ENCODE measurements at regions not wholly inside any gene's neighbourhood (a gene's known extent, or its start where the extent isn't known, plus 50 kb on each side); places are given as distances from the start of the nearest gene placed in this dataset.
A peak's percentile ranks its signal among the peaks of the same experiment; 100 is the strongest.

DNA sequence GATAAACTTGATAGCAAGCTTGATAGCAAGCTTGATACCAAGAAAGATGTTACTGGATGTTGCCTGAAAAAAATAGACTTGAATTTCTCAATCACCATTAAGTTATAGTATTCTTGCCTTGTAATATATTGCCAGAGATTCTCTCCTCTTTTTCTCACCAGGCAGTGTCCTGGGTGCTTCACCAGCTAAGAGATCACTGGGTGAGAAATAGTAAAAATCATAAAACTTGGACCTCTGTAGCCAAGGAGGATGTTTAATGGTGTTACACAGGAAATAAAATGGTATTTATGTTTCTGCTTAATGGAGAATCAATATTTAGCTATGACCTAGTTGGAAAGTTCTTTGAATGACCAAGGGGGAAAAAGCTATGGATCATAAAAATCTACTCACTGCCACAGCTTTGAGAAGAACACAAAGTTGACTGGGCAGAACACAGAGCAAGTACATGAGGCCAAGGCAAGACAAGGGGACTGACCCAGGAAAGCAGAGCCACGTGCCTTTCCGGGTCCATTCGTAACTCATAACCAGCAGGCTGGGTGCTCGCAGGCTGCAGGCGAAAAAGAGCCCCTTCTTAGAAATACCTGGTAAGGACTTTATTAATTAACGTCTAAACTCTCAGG, 129.4 kb upstream of the HNMT start:
- DNase-seq (ENCODE audit: low read depth in 1 of 2, low spot score in 2 of 2): no peak
- H3K4me3 ChIP-seq: no peak overlapping the region
- no peak overlapping the region for H3K27ac ChIP-seq
- no peaks in the 10 kb centered on the region for H3K9me3 ChIP-seq (replicated peaks)
- no peaks in the 10 kb centered on the region for H3K4me1 ChIP-seq (replicated peaks)
- no peaks in the 10 kb centered on the region for H3K36me3 ChIP-seq
- H3K27me3 ChIP-seq (replicated peaks): 0 out of 2 replicates have a peak, but pooled peaks cover 5% of the 10 kb centered on the region

- H3K9me3 ChIP-seq (replicated peaks): no peaks in the 10 kb centered on the region
- H3K27me3 ChIP-seq (replicated peaks): 0 out of 2 replicates have a peak, but pooled peaks cover 5% of the 10 kb centered on the region
- H3K4me1 ChIP-seq (replicated peaks): no peaks in the 10 kb centered on the region
- H3K36me3 ChIP-seq: no peaks in the 10 kb centered on the region
- DNase-seq (ENCODE audit: low read depth in 1 of 2, low spot score in 2 of 2): no peak
- H3K4me3 ChIP-seq: no peak overlapping the region
- no peak overlapping the region for H3K27ac ChIP-seq
These were observed 127.6 kb upstream of the HNMT start for GRCh38 chr2:137836671-137837070.

DNA sequence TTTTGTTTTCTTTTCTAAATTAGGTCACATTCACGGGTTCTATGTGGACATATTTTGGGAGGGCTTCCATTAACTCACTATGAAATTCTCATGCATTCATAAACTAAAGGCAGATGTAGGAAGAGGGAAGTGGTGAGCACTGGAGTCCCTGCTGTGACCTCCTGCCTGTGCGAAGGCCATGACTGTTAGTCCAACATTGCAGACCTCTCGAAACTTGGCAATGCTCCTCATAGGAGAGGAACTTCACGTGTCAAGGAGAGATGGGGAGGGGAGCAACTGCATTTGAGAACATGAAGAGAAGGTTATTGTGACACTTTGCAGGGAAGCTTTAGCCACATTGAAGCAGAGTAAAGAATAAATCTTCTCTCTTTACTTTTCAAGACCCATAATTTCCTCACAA, 126.4 kb upstream of the HNMT start:
- H3K9me3 ChIP-seq (replicated peaks): no peaks in the 10 kb centered on the region
- H3K27ac ChIP-seq: no peak overlapping the region
- no peak for DNase-seq (ENCODE audit: low read depth in 1 of 2, low spot score in 2 of 2)
- H3K36me3 ChIP-seq: no peaks in the 10 kb centered on the region
- no peak overlapping the region for H3K4me3 ChIP-seq
- H3K27me3 ChIP-seq (replicated peaks): 0 out of 2 replicates have a peak, but pooled peaks cover 5% of the 10 kb centered on the region
- no peaks in the 10 kb centered on the region for H3K4me1 ChIP-seq (replicated peaks)

DNA sequence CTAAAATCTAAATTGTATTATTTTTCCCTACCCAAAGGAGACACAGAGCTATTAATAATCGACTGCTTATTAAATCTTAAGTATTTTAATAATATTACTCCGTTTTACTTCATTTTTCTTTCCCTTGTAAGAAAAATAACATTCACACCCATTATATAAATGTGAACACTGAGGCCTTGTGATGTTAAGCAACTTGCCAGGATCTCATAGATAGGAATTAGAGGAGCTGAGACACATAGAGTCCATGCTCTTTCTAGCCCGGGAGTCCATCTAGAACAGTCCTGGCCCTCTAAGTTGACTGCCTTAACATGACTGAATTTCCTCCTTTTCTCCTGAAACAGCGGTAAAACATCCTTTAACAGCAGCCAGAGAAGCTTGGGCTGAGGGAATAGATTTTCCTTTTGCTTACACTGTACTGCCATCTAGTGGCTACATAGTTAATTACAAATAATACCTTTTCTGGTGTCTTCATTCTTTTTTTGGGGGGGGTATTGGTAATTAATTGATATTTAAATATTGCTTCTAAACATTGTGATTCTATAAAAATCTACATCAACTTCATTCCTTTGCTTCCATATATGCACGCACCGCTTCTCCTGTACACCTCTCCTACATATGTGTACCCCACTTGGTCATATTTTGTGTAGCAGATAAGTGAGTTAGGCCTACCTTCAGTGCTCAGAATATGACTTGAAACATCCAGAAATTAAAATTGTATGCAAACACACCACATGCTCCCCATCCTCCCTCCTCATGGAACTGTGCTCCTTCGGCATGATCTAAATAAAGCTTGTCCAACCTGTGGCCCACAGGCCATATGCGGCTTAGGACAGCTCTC, 125.8 kb upstream of the HNMT start:
- peak in 1 of 2 experiments; percentile 44 for DNase-seq (ENCODE audit: low read depth in 1 of 2, low spot score in 2 of 2)
- Histone ChIP-seq H3K4me3 (no peak overlapping the region), H3K27ac (no peak overlapping the region), H3K4me1 (replicated peaks) (no peaks in the 10 kb centered on the region), H3K27me3 (replicated peaks) (0 out of 2 replicates have a peak, but pooled peaks cover 5% of the 10 kb centered on the region), H3K36me3 (no peaks in the 10 kb centered on the region), H3K9me3 (replicated peaks) (no peaks in the 10 kb centered on the region)

GRCh38 chr2:137842430-137842829, 121.8 kb upstream of the HNMT start:
- H3K27ac ChIP-seq: no peak overlapping the region
- 0 out of 2 replicates have a peak, but pooled peaks cover 9% of the 10 kb centered on the region for H3K27me3 ChIP-seq (replicated peaks)
- H3K4me3 ChIP-seq: no peak overlapping the region
- no peak for DNase-seq (ENCODE audit: low read depth in 1 of 2, low spot score in 2 of 2)
- H3K9me3 ChIP-seq (replicated peaks): no peaks in the 10 kb centered on the region
- no peaks in the 10 kb centered on the region for H3K4me1 ChIP-seq (replicated peaks)
- H3K36me3 ChIP-seq: no peaks in the 10 kb centered on the region

DNA sequence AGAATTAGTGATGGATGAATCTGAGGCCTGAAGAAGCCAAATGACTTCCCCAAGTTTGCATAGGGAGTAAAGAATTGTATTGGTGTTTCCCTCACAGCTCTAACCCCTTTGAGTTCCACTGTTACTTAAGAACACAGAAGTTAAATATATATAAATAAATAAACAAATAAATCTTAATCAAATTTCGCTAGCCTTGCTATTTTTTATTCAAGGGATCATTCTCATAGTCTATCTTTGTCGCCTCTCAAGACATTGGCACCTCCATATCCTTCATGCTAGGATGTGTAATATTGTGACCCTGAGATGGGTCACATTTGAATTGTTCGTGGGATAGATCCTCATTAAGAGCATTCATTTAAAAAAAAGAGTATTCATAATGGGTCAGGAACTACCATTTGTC, 121.3 kb upstream of the HNMT start:
- Histone ChIP-seq H3K9me3 (replicated peaks) (no peaks in the 10 kb centered on the region), H3K4me1 (replicated peaks) (no peaks in the 10 kb centered on the region), H3K27me3 (replicated peaks) (0 out of 2 replicates have a peak, but pooled peaks cover 9% of the 10 kb centered on the region), H3K36me3 (no peaks in the 10 kb centered on the region), H3K4me3 (no peak overlapping the region), H3K27ac (no peak overlapping the region)
- DNase-seq (ENCODE audit: low read depth in 1 of 2, low spot score in 2 of 2): no peak

GRCh38 chr2:137845422-137845821, 118.9 kb upstream of the HNMT start:
- no peaks in the 10 kb centered on the region for H3K9me3 ChIP-seq (replicated peaks)
- H3K36me3 ChIP-seq: no peaks in the 10 kb centered on the region
- no peaks in the 10 kb centered on the region for H3K4me1 ChIP-seq (replicated peaks)
- 0 out of 2 replicates have a peak, but pooled peaks cover 4% of the 10 kb centered on the region for H3K27me3 ChIP-seq (replicated peaks)
- H3K27ac ChIP-seq: no peak overlapping the region
- H3K4me3 ChIP-seq: no peak overlapping the region
- no peak for DNase-seq (ENCODE audit: low read depth in 1 of 2, low spot score in 2 of 2)

DNA sequence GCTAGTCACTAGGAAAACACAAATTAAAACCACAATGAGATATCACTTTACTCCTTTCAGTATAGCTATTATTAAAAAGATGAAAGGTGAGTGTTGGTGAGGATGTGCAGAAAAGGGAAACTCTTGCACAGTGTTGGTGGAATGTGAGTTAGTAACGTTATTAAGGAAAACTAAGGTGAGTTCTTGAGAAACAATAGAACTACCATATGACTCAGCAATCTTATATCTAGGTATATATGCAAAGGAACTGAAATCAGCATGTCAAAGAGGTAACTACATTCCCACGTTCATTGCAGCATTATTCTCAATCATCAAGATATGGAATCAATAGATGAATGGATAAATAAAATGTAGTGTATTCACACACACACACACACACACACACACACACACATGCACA, 117.3 kb upstream of the HNMT start:
- no peaks in the 10 kb centered on the region for H3K36me3 ChIP-seq
- no peak overlapping the region for H3K4me3 ChIP-seq
- H3K4me1 ChIP-seq (replicated peaks): no peaks in the 10 kb centered on the region
- no peak overlapping the region for H3K27ac ChIP-seq
- H3K27me3 ChIP-seq (replicated peaks): 0 out of 2 replicates have a peak, but pooled peaks cover 4% of the 10 kb centered on the region
- no peaks in the 10 kb centered on the region for H3K9me3 ChIP-seq (replicated peaks)
- DNase-seq (ENCODE audit: low read depth in 1 of 2, low spot score in 2 of 2): no peak

- Histone ChIP-seq H3K4me3 (no peak overlapping the region), H3K27ac (no peak overlapping the region)
These were observed 116.8 kb upstream of the HNMT start for GRCh38 chr2:137847443-137847842.

DNA sequence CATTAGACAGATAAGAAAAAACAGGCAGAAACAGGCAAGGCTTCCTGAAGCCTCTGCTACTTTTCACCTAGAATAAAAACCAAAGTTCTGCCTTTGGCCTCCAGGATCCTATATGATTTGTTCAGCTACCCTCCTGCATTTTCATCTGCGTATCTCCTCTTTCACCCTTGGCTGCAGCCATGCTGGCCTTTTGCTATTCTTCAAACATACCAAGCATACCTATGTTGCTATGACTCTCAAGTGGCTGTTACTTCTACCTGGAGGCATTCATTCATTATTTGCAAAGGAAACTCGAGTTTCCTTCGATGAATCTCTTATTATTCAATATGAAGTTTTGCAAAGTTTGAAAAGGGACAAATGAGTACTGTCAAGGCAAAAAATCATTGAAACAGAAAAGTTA, 106.4 kb upstream of the HNMT start:
- Histone ChIP-seq H3K36me3 (no peaks in the 10 kb centered on the region), H3K27me3 (replicated peaks) (no peaks in the 10 kb centered on the region; the same call in 1 of the 2 replicates), H3K4me1 (replicated peaks) (no peaks in the 10 kb centered on the region)

More at GRCh38 chr2:137847443-137847842, 116.8 kb upstream of the HNMT start:
- DNase-seq (ENCODE audit: low read depth in 1 of 2, low spot score in 2 of 2): no peak
- no peaks in the 10 kb centered on the region for H3K4me1 ChIP-seq (replicated peaks)
- no peaks in the 10 kb centered on the region for H3K9me3 ChIP-seq (replicated peaks)
- no peaks in the 10 kb centered on the region for H3K36me3 ChIP-seq
- H3K27me3 ChIP-seq (replicated peaks): 0 out of 2 replicates have a peak, but pooled peaks cover 4% of the 10 kb centered on the region

GRCh38 chr2:137862651-137863050, 101.6 kb upstream of the HNMT start:
- DNase-seq (ENCODE audit: low read depth in 1 of 2, low spot score in 2 of 2): no peak
- Histone ChIP-seq H3K9me3 (replicated peaks) (no peaks in the 10 kb centered on the region), H3K4me3 (no peak overlapping the region), H3K36me3 (no peaks in the 10 kb centered on the region), H3K27me3 (replicated peaks) (no peaks in the 10 kb centered on the region; the same call in 1 of the 2 replicates), H3K4me1 (replicated peaks) (no peaks in the 10 kb centered on the region), H3K27ac (no peak overlapping the region)

More for the DNA sequence above, 106.4 kb upstream of the HNMT start:
- Histone ChIP-seq H3K9me3 (replicated peaks) (no peaks in the 10 kb centered on the region), H3K27ac (no peak overlapping the region), H3K4me3 (no peak overlapping the region)
- DNase-seq (ENCODE audit: low read depth in 1 of 2, low spot score in 2 of 2): no peak

DNA sequence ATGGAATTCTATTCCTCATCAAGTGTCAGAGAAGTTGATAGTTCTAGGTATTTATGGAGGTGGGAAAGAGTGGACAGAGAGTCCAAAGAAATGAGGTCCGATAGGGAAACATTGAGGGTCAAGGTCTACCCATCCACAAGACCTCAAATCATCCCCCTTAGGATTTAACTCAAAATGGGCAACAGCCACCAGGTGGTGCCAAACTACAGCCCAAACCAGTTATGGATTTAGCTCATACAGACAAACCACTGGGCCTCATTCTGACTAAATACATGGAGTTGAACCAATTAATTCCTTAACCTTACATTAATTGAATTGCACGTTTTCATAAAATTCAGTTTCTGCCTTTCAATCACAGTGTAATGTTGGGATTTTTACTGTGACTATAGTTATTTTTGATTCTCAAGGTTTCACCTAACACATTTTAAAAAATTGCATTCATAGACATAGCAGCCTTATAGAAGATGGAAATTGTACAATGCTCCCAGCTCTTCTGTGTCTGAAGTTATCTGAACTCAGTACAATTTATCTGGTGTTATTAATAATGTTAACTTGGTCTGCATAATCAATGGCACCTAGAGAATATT, 98.2 kb upstream of the HNMT start:
- Histone ChIP-seq H3K9me3 (replicated peaks) (no peaks in the 10 kb centered on the region), H3K4me3 (no peak overlapping the region), H3K36me3 (no peaks in the 10 kb centered on the region), H3K27ac (no peak overlapping the region), H3K4me1 (replicated peaks) (no peaks in the 10 kb centered on the region), H3K27me3 (replicated peaks) (no peaks in the 10 kb centered on the region; the same call in none of the 2 replicates)
- DNase-seq (ENCODE audit: low read depth in 1 of 2, low spot score in 2 of 2): peak in 1 of 2 experiments; percentile 37

DNA sequence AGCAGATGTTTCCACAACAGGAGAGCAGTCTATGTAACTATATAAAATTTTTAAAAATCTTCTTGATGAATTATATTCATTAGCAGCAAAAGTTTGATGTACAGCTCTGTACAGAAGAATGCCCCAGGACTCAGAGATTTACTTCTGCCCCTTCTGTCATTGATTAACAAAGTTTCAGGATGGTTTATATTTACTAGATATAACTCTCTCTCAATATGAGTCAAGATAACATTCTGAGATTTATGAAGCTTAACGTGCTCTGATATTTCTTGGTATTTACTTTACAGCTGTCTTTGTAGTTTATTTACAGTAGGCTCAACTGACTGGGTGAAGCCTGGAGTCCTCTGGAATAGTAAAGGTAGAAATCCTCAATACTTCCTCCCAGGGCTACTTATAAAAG, 93.6 kb upstream of the HNMT start:
- DNase-seq (ENCODE audit: low read depth in 1 of 2, low spot score in 2 of 2): no peak

DNA sequence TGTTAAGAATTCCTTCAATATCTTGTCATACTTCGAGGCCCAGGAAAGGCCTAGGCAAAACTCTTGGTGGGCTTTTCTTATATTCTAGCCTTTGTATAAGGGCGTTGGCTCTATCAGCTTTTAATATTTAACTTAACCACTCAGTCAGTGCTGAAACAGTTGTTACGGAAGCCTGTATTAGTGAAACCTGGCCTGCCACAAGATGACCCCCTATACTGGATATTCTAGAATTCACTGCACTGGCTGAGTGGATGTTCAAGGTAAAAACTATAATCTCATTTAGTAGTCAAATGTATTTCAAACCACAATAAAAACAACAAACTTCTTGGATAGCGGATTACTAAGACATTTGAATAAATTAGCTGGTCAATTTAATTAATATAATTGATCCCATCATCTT, 91.7 kb upstream of the HNMT start:
- DNase-seq (ENCODE audit: low read depth in 1 of 2, low spot score in 2 of 2): no peak
- no peaks in the 10 kb centered on the region for H3K9me3 ChIP-seq (replicated peaks)

More for the DNA sequence above, 93.6 kb upstream of the HNMT start:
- Histone ChIP-seq H3K4me1 (replicated peaks) (no peaks in the 10 kb centered on the region), H3K4me3 (no peak overlapping the region), H3K27me3 (replicated peaks) (peaks cover 4% of the 10 kb centered on the region), H3K36me3 (no peaks in the 10 kb centered on the region), H3K9me3 (replicated peaks) (no peaks in the 10 kb centered on the region), H3K27ac (no peak overlapping the region)

More for the DNA sequence above, 91.7 kb upstream of the HNMT start:
- no peaks in the 10 kb centered on the region for H3K4me1 ChIP-seq (replicated peaks)
- no peak overlapping the region for H3K27ac ChIP-seq
- no peak overlapping the region for H3K4me3 ChIP-seq
- peaks cover 4% of the 10 kb centered on the region for H3K27me3 ChIP-seq (replicated peaks)
- H3K36me3 ChIP-seq: no peaks in the 10 kb centered on the region
